Transverse colon (tissue), 4 donors: ENCODE measurements at regions not wholly inside any gene's neighbourhood (a gene's known extent, or its start where the extent isn't known, plus 50 kb on each side); places are given as distances from the start of the nearest gene placed in this dataset.

ENCODE experiments used
- DNase-seq: peaks from one replicate; pipeline ENCODE4 v3.0.0-alpha.2; 2019
- H3K27ac ChIP-seq, 4 donors: fragments of 200-600 bp; sonication (generic); 2 replicates each; pipeline ENCODE4 v1.5.1; 2016 to 2018; ENCODE audit warnings: inconsistent platforms in 4 of 4
- H3K27me3 ChIP-seq: fragments of 200-600 bp; sonication (generic); 2 replicates; pipeline ENCODE4 v1.5.1; 2017; ENCODE audit warnings: inconsistent platforms
- H3K36me3 ChIP-seq, 4 donors: fragments of 200-600 bp; sonication (generic); 2 replicates each; pipeline ENCODE4 v1.5.1; 2017 to 2019; ENCODE audit warnings: inconsistent platforms in 4 of 4
- H3K4me1 ChIP-seq, 4 donors: fragments of 200-600 bp; sonication (generic); 2 replicates each; pipeline ENCODE4 v1.5.1; 2017 to 2020; ENCODE audit warnings: inconsistent platforms in 4 of 4
- H3K4me3 ChIP-seq, 4 donors: fragments of 200-600 bp; sonication (generic); 1 replicate in 1 of 4; 2 replicates in 3 of 4; pipeline versions ENCODE4 v1.5.1 to v1.6.1; 2017 to 2019; ENCODE audit warnings: inconsistent platforms in 4 of 4
- H3K9me3 ChIP-seq, 2 donors: fragments of 200-600 bp; sonication (generic); 2 replicates each; pipeline ENCODE4 v1.5.1; 2017 to 2019; ENCODE audit warnings: inconsistent platforms in 2 of 2
- CTCF ChIP-seq, 5 experiments: fragments of 200-600 bp in 3 of 5; fragments of 450-650 bp in 2 of 5; sonication (generic) in 3 of 5; IDR thresholded peaks; 1 replicate in 2 of 5; 2 replicates in 3 of 5; pipeline ENCODE4 v1.5.1; 2016 to 2017; ENCODE audit warnings: antibody characterized with exemption in 5 of 5, inconsistent platforms in 3 of 5, mild to moderate bottlenecking in 2 of 5, moderate library complexity in 1 of 5
- EP300 ChIP-seq: sonication (generic); formaldehyde crosslinking; IDR thresholded peaks from one replicate; pipeline ENCODE4 v1.6.1; 2017; ENCODE audit warnings: antibody characterized with exemption, low read depth
- POLR2A ChIP-seq: fragments of 450-650 bp; IDR thresholded peaks from one replicate; pipeline ENCODE4 v1.6.1; 2016; ENCODE audit warnings: antibody characterized with exemption, mild to moderate bottlenecking, moderate library complexity
- POLR2AphosphoS5 ChIP-seq, 3 donors: sonication (generic); formaldehyde crosslinking; IDR thresholded peaks; one replicate each; pipeline ENCODE4 v1.6.1; 2016; ENCODE audit warnings: antibody characterized with exemption in 3 of 3
- WGBS, 2 donors: methylation state at CpG; one replicate each; pipeline ENCODE4 v1.1.5; 2018; ENCODE audit warnings: low coverage in 1 of 2; 5-methylcytosine and 5-hydroxymethylcytosine counted together
- in situ Hi-C, 4 donors: fragments of 200-750 bp; cut with MboI; loops; one replicate each; pipeline versions ENCODE4 v1.15.0 to v1.15.1; 2017; ENCODE audit warnings: low sequenced_read_pairs in 3 of 4, low pct_ligation_motif_present in 1 of 4, low pct_unique_long_range_greater_than_20kb in 1 of 4
- intact Hi-C: fragments of 100-400 bp; cut with DNase I; formaldehyde crosslinking; loops from one replicate; pipeline ENCODE4 v1.15.1; 2023; ENCODE audit warnings: low total_unique reads

GRCh38 chr2:75276093-75277029, 77.0 kb upstream of the TACR1 start:
- Histone ChIP-seq H3K27me3 (no peaks in the 10 kb centered on the region), H3K4me3 (no peak overlapping the region), H3K36me3 (no peaks in the 10 kb centered on the region), H3K4me1 (no peaks in the 10 kb centered on the region), H3K27ac (no peak overlapping the region), H3K9me3 (no peaks in the 10 kb centered on the region)
- 55 to 59% methylated on average over 7 to 8 of the region's 8 CpGs for WGBS, 2 donors
- in situ Hi-C loops, result no loop called here
- no peak for TF ChIP-seq EP300
- no peak for TF ChIP-seq CTCF (IDR thresholded peaks at IDR 0.05)
- TF ChIP-seq POLR2AphosphoS5 (IDR thresholded peaks at IDR 0.05), result no peak
- no peak for TF ChIP-seq POLR2A
- DNase-seq, result no peak
- intact Hi-C loops, result no loop called here

GRCh38 chr2:75274936-75275335, 75.6 kb upstream of the TACR1 start:
- Histone ChIP-seq H3K9me3 (no peaks in the 10 kb centered on the region), H3K36me3 (no peaks in the 10 kb centered on the region), H3K27ac (no peak overlapping the region), H3K4me1 (no peaks in the 10 kb centered on the region), H3K4me3 (no peak overlapping the region), H3K27me3 (no peaks in the 10 kb centered on the region)
- in situ Hi-C loops, result no loop called here
- intact Hi-C loops, result no loop called here
- 97% methylated on average over 1 of the region's 1 CpG; no CpG with 5 or more reads in 1 of the 2 donors for WGBS, 2 donors
- no peak for TF ChIP-seq POLR2AphosphoS5 (IDR thresholded peaks at IDR 0.05)
- no peak for DNase-seq

GRCh38 chr2:75268112-75268511, 68.8 kb upstream of the TACR1 start:
- Histone ChIP-seq H3K4me3 (no peak overlapping the region), H3K36me3 (no peaks in the 10 kb centered on the region), H3K9me3 (no peaks in the 10 kb centered on the region), H3K4me1 (no peaks in the 10 kb centered on the region), H3K27ac (no peak overlapping the region), H3K27me3 (no peaks in the 10 kb centered on the region)
- TF ChIP-seq POLR2AphosphoS5 (IDR thresholded peaks at IDR 0.05), result no peak
- no peak for TF ChIP-seq CTCF (IDR thresholded peaks at IDR 0.05)
- no peak for TF ChIP-seq POLR2A
- no peak for TF ChIP-seq EP300
- intact Hi-C loops, result no loop called here
- DNase-seq, result no peak
- WGBS, 2 donors, result 29 to 55% methylated on average over 4 of the region's 4 CpGs
- in situ Hi-C loops, result no loop called here

GRCh38 chr2:75261923-75262322, 62.6 kb upstream of the TACR1 start:
- H3K27me3 ChIP-seq, result no peaks in the 10 kb centered on the region
- in situ Hi-C loops, result no loop called here
- no peak for TF ChIP-seq EP300
- no peak for TF ChIP-seq POLR2AphosphoS5 (IDR thresholded peaks at IDR 0.05)
- TF ChIP-seq CTCF (IDR thresholded peaks at IDR 0.05), result no peak
- TF ChIP-seq POLR2A, result no peak

More at GRCh38 chr2:75261923-75262322, 62.6 kb upstream of the TACR1 start:
- no peak for DNase-seq
- Histone ChIP-seq H3K36me3 (no peaks in the 10 kb centered on the region), H3K4me1 (no peaks in the 10 kb centered on the region), H3K4me3 (no peak overlapping the region), H3K27ac (no peak overlapping the region), H3K9me3 (peaks cover 13% of the 10 kb centered on the region in 2 donors)
- intact Hi-C loops, result no loop called here
